Activated B cell treated with CpG ODN at 0.5 μM for 24 hours (primary cell): ENCODE measurements at regions not wholly inside any gene's neighbourhood (a gene's known extent, or its start where the extent isn't known, plus 50 kb on each side); places are given as distances from the start of the nearest gene placed in this dataset.

Source experiments
- ATAC-seq: fragments of 200-7000 bp; cut with Tn5 transposase; one replicate; pipeline ENCODE4 v1.10.0; 2021; ENCODE audit warnings: low read depth, mild to moderate bottlenecking, moderate library complexity
- CTCF ChIA-PET: fragments of 350-600 bp; sonication (Branson Sonifier 250); formaldehyde crosslinking; loops from one replicate; lab custom pipeline; 2021; ENCODE audit warnings: antibody characterized with exemption; lab: Charles Lee
- POLR2A ChIA-PET: fragments of 350-600 bp; sonication (Branson Sonifier 250); formaldehyde crosslinking; loops from one replicate; lab custom pipeline; 2021; ENCODE audit warnings: antibody characterized with exemption; lab: Charles Lee
- DNase-seq: peaks from one replicate; pipeline ENCODE4 v3.0.0; 2022
- H3K27ac Mint-ChIP-seq: one replicate; pipeline ENCODE4 v1.8.0; 2020; ENCODE audit warnings: mixed read lengths
- H3K27me3 Mint-ChIP-seq: one replicate; pipeline ENCODE4 v1.8.0; 2021; ENCODE audit warnings: mixed read lengths
- H3K36me3 Mint-ChIP-seq: one replicate; pipeline ENCODE4 v1.8.0; 2021; ENCODE audit warnings: low read depth, mixed read lengths
- H3K4me1 Mint-ChIP-seq: one replicate; pipeline ENCODE4 v1.8.0; 2021; ENCODE audit warnings: mixed read lengths
- H3K4me3 Mint-ChIP-seq: one replicate; pipeline ENCODE4 v1.8.0; 2020; ENCODE audit warnings: mild to moderate bottlenecking, mixed read lengths
- H3K9me3 Mint-ChIP-seq: one replicate; pipeline ENCODE4 v1.8.0; 2020; ENCODE audit warnings: mixed read lengths
- CTCF ChIP-seq: fragments of 200-600 bp; IDR thresholded peaks from one replicate; pipeline ENCODE4 v1.8.0; 2022; ENCODE audit warnings: antibody characterized with exemption, mild to moderate bottlenecking
- intact Hi-C: fragments of 100-400 bp; cut with micrococcal nuclease; formaldehyde crosslinking; loops from one replicate; pipeline ENCODE4 v1.15.1; 2024

GRCh38 chr15:52994290-52994689 lies 204.2 kb upstream of the ONECUT1 start:
- ChIA-PET POLR2A (no interaction called here), CTCF (no interaction called here)
- peaks cover 5% of the 10 kb centered on the region for H3K27me3 Mint-ChIP-seq
- DNase-seq (no peak), ATAC-seq (no peak)
- no peaks in the 10 kb centered on the region for H3K4me1 Mint-ChIP-seq
- no peaks in the 10 kb centered on the region for H3K36me3 Mint-ChIP-seq
- H3K27ac Mint-ChIP-seq = no peak overlapping the region
- TF ChIP-seq CTCF = no peak
- H3K4me3 Mint-ChIP-seq = no peak overlapping the region
- H3K9me3 Mint-ChIP-seq = peaks cover 22% of the 10 kb centered on the region
- intact Hi-C loops = no loop called here

- H3K9me3 Mint-ChIP-seq = no peaks in the 10 kb centered on the region
- intact Hi-C loops = no loop called here
- POLR2A ChIA-PET = no interaction called here
- H3K27ac Mint-ChIP-seq = no peak overlapping the region
- no peak for TF ChIP-seq CTCF
- no peak for DNase-seq
- H3K36me3 Mint-ChIP-seq = no peaks in the 10 kb centered on the region
- CTCF ChIA-PET = no interaction called here
- H3K27me3 Mint-ChIP-seq = no peaks in the 10 kb centered on the region
- H3K4me1 Mint-ChIP-seq = peaks cover 5% of the 10 kb centered on the region
- no peak overlapping the region for H3K4me3 Mint-ChIP-seq
- no peak for ATAC-seq
These were observed 194.4 kb upstream of the ONECUT1 start for GRCh38 chr15:52984507-52984906.

- Mint-ChIP-seq H3K27ac (no peak overlapping the region), H3K27me3 (no peaks in the 10 kb centered on the region), H3K36me3 (no peaks in the 10 kb centered on the region), H3K9me3 (no peaks in the 10 kb centered on the region), H3K4me1 (peaks cover 5% of the 10 kb centered on the region), H3K4me3 (no peak overlapping the region)
- DNase-seq = no peak
- ATAC-seq = no peak
- ChIA-PET CTCF (no interaction called here), POLR2A (no interaction called here)
- intact Hi-C loops = no loop called here
- no peak for TF ChIP-seq CTCF
These were observed 190.3 kb upstream of the ONECUT1 start for GRCh38 chr15:52980446-52980845.

GRCh38 chr15:52976516-52977075 lies 186.5 kb upstream of the ONECUT1 start:
- ChIA-PET CTCF (no interaction called here), POLR2A (no interaction called here)
- TF ChIP-seq CTCF = no peak
- Mint-ChIP-seq H3K27ac (no peak overlapping the region), H3K4me3 (no peak overlapping the region), H3K4me1 (peaks cover 5% of the 10 kb centered on the region), H3K36me3 (no peaks in the 10 kb centered on the region), H3K9me3 (no peaks in the 10 kb centered on the region), H3K27me3 (no peaks in the 10 kb centered on the region)
- DNase-seq (no peak), ATAC-seq (no peak)
- intact Hi-C loops = no loop called here

- Mint-ChIP-seq H3K27ac (no peak overlapping the region), H3K36me3 (no peaks in the 10 kb centered on the region), H3K27me3 (no peaks in the 10 kb centered on the region), H3K4me1 (peaks cover 1% of the 10 kb centered on the region), H3K4me3 (no peak overlapping the region), H3K9me3 (no peaks in the 10 kb centered on the region)
- ATAC-seq (no peak), DNase-seq (no peak)
- POLR2A ChIA-PET = no interaction called here
- intact Hi-C loops = no loop called here
- CTCF ChIA-PET = no interaction called here
- no peak for TF ChIP-seq CTCF
These were observed 185.9 kb upstream of the ONECUT1 start for GRCh38 chr15:52975941-52976449.
